GM18502 (cell line): ENCODE measurements at regions not wholly inside any gene's neighbourhood (a gene's known extent, or its start where the extent isn't known, plus 50 kb on each side); places are given as distances from the start of the nearest gene placed in this dataset.

Experiments
- ATAC-seq: cut with Tn5 transposase; IDR thresholded peaks from one replicate; pipeline ENCODE4 v1.9.1; 2021; ENCODE audit warnings: mild to moderate bottlenecking; ENCODE audit not compliant: unreplicated experiment, poor library complexity

GRCh38 chr5:155475318-155475717 is 461.8 kb downstream of the KIF4B start:
- no peak for ATAC-seq

GRCh38 chr5:155480731-155481131 is 467.2 kb downstream of the KIF4B start:
- no peak for ATAC-seq

DNA sequence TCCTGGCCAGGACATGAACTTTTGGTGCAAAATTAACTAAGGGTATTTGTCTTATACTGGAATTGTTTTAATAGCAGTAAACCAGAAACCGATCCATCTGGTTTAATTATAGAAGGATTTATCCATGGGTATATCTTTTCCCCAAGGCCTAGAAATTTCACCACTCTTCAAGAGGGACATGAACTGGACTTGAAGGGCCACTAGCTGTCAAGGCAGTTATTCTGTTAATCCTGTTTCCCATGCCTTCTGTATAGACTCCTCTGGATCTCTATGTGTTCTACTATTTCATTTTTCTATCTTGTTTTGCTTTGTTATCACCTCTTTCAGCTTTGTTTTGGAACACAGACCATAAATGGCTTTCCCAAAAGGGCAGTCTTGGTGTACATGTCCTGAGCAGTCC is 467.6 kb downstream of the KIF4B start:
- no peak for ATAC-seq

DNA sequence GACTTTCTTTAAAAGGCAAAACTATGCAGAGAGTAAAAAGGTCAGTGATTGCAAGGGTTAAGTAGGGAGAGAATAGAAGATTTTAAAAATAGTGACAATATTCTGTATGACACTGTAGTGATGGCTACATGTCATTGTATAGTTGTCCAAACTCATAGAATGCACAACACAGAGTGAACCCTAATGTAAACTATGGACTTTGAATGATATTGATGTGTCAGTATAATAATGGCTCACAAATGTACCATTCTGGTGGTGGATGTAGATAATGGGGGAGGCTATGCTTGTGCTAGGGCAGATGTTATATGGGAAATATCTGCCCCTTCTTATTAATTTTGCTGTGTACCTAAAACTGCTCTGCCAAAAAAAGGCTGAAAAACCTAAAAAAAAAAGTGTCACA is 468.9 kb downstream of the KIF4B start:
- ATAC-seq, result no peak

GRCh38 chr5:155485386-155485785 is 471.8 kb downstream of the KIF4B start:
- no peak for ATAC-seq

GRCh38 chr5:155489949-155490348 is 476.4 kb downstream of the KIF4B start:
- no peak for ATAC-seq

- no peak for ATAC-seq
These were observed 478.6 kb downstream of the KIF4B start for GRCh38 chr5:155492191-155492590.

GRCh38 chr5:155504606-155505005 is 491.1 kb downstream of the KIF4B start:
- no peak for ATAC-seq

DNA sequence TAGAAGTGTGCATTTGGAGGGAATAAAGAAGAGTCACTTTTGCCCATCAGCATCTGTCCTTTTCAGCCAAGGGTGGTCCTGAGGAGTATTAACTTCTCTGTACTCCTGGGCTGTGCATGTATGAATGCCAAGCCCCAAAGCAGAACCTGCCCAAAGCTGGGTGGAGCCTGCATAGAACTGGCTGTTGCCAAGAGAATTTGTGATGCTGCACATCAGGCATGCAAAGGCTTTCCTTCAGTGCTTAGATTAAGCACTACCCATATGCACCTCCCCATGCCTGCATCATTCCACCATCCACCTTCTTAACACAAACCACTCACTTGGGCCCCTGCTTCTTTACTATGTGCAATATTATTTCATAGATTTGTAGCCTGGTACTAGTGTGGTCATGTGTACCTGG is 493.8 kb downstream of the KIF4B start:
- ATAC-seq, result no peak

- ATAC-seq, result no peak
These were observed 495.1 kb downstream of the KIF4B start for GRCh38 chr5:155508673-155509072.

- no peak for ATAC-seq
These were observed 498.8 kb downstream of the KIF4B start for GRCh38 chr5:155512329-155512728.

DNA sequence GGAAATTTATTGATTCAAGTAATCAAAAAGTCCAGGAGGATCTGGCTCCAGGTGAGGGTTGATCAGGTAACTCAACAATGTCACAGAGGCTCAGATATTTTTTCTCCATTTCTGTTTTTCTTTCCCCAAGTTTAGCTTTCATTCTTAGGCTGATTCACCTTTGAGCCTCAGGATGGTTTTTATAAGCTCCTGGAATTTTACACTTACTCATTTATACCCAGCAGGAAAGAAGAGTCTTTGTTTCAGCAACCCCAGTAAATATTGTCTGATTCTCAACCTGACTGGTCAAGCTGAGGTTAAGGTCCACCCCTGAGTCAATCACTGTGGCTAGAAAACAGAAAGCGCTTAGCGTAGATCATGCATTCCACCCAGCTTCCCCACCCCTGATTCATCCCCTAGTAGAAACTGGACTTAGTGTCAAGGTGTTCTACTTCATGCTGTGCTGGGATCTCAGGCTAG is 500.6 kb downstream of the KIF4B start:
- no peak for ATAC-seq

DNA sequence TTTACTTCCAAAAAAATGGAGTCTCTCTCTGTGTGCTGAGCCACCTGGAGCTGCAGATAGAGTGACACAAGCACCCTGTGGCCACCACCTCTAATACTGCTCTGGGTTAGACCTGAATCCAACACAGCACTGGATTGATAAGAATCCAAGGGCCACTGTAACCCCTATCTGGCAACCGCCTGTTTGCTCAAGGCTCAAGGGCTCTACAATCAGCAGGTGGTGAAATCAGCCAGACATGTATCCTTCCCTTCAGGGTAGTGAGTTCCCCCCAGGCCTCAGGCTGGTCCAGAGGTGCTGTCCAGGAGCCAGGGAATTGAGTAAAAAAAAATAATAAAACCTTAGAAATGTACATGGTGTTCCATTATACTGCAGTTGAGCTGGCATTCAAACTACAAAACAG is 509.0 kb downstream of the KIF4B start:
- ATAC-seq, result no peak

- ATAC-seq, result no peak
These were observed 515.8 kb downstream of the KIF4B start for GRCh38 chr5:155529362-155529761.

DNA sequence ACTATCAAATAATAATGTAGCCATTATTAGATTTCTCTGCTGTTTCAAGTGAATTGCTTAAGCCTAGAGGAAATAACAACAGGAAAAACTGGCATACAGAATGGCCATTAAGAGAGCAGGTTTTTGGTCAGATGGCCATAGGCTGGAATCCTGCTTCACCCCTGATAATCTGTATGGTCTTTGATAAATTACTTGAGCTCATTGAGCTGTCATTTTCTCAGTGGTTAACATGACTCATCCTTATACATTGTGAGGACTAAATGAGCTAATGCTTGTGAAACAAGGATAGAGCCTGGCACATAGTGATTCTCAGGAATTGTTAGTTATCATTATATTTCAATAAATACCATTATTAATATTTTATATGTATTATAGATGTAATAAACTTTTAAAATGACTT is 516.5 kb downstream of the KIF4B start:
- ATAC-seq, result no peak

DNA sequence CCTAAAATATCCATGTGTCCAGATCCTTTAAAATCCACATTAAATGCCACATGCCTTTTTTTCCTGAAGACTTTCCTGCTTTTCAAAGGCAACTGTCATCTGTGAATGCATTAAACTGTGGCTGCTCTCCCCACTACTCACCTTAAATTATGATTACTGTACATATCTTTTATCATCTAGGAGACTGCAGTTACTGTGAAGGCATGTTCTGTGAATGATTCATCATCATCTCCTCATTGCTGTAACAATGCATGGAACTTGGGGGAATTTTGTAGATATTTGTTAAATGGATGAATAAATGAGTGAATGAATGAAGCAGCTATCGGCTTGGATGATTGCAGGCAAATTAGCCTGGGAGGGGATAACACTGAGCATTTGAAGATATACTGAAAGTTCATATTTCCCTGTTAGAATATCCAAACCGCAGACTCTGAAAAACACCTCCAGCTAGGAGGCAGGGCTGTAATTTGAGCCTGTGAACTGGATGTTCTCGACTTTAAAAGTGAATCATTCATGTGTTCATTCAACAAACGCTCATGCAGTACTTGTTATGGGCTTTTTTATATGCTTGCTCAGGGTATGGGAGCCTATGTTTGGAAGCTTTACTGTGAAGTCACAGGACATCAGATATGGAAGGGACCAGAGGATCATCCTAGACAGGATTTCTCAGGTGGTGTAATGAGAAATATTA is 519.2 kb downstream of the KIF4B start:
- no peak for ATAC-seq

- no peak for ATAC-seq
These were observed 526.5 kb downstream of the KIF4B start for GRCh38 chr5:155540000-155540595.

- ATAC-seq, result no peak
These were observed 532.5 kb downstream of the KIF4B start for GRCh38 chr5:155546075-155546474.

GRCh38 chr5:155554500-155554899 is 540.9 kb downstream of the KIF4B start:
- no peak for ATAC-seq

DNA sequence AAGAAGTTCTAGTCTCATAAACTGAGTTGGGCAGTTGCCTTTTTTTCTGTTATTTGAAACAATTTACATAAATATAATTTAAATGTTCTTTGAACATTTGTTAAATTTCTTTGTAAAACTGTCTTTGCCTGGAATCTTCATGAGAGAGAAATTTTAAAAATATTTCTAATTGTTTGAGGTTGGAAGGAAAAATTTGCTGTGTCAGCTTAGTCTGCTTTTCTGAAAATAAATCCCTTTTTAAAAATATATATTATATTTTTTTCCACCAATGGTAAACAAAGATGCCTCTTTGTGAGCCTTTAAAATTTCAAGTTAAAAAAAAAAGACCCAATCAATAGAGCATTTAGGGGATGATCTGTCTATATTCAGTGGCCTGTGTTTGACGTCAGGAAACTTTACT is 542.7 kb downstream of the KIF4B start:
- ATAC-seq, result no peak

DNA sequence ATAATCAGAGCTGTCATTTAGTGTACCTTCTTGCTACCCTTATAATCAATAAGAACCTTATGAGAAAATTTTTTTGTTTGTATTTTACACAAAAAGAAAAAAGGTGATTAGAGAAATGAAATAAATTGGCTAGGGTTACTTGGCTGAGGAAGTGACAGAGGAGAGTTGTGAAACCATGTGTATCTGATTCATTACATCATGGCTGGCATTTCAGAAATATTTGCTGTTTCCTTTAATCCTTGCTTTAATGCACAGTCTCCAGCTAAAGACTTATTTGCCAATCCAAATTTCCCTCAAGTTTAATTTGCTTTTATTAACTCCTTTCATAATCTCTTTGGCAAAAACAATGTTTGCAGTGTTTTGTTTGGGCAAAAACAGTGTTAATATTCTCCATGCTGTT is 543.1 kb downstream of the KIF4B start:
- ATAC-seq, result no peak

- ATAC-seq, result no peak
These were observed 548.6 kb downstream of the KIF4B start for GRCh38 chr5:155562158-155562557.
